Activated CD8-positive, alpha-beta memory T cell treated with anti-CD3 and anti-CD28 coated beads, Interleukin-2, amount 50 U/mL, for 24 hours (primary cell): ENCODE measurements at regions not wholly inside any gene's neighbourhood (a gene's known extent, or its start where the extent isn't known, plus 50 kb on each side); places are given as distances from the start of the nearest gene placed in this dataset.

Source experiments
- DNase-seq: peaks from one replicate; pipeline ENCODE4 v3.0.0-alpha.2; 2020; ENCODE audit errors: extremely low read depth

GRCh38 chr7:25279705-25280104, 51.4 kb upstream of the NPVF start:
- no peak for DNase-seq

- DNase-seq, result no peak
Measured at GRCh38 chr7:25280181-25280580, 51.9 kb upstream of the NPVF start.

DNA sequence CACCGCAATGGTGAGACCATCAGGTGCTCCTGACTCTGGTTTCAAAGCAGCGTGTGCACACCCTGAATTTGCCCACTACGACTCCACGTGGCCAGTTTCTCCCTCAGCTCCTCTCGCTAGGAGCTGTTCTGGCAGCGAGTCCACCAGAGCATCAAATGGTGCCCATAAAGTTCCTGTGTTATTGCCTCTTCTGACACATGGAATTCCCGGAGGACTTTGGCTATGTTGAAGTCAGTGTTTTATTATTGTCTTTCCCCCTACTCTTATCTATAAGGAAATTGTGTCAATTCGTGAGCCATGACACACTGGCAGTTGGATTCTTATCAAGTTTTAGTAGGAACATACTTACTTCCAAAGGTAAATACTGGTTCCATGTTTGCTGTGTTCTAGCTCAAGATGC, 53.9 kb upstream of the NPVF start:
- no peak for DNase-seq

DNA sequence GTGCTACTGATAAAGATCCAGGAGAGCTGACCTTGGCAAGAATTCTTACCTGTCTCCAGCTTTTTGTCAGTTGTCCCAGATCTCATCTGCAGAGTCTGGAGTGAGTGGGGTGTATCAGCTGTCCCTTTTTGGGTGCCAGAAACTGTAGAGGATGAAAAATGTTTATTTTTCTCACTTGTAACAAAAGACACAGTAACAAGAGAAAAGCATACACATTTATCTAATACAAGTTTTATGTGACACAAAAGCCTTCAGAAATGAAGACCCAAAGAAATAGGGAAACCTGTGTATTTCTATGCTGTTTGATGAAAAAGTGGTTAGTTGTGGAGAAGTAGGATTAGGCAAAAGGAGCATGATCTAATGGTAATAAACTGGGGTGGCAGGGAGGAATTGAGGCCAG, 58.5 kb upstream of the NPVF start:
- no peak for DNase-seq

DNA sequence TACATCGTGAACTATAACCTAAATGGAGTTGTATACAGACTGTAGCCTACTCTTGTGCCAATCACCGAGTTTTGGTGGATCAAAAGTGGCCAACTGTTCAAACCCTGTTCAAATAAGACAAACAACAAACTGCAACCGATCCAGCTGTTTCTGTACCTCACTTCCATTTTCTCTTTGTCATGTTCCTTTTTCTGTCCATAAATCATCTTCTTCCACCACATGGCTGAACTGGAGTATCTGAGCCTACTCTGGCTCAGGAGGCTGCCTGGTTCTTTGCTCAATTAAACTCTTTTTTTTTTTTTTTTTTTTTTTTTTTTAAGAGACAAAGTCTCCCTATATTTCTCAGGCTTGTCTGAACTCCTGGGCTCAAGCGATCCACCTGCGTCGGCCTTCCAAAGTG, 59.0 kb upstream of the NPVF start:
- DNase-seq, result no peak

GRCh38 chr7:25288556-25289307, 60.4 kb upstream of the NPVF start:
- no peak for DNase-seq

DNA sequence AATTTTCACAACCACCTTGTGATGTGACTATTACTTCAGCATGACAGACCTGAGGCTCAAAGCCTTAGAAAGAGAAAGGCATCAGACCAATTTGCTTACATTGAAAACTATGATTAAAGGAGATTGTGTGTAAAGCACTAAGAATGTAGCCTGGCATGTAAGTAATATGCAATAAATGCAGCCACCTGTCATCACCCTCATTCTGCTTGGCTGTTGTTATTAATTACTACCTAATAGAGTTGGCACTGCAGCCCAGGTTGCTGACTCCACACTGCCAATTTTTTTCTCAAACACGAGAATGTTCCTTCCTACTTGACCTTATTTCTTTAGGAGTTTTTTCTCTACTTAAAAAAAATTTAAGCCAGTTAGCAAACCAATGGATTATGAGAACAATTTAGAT, 61.2 kb upstream of the NPVF start:
- DNase-seq, result no peak

DNA sequence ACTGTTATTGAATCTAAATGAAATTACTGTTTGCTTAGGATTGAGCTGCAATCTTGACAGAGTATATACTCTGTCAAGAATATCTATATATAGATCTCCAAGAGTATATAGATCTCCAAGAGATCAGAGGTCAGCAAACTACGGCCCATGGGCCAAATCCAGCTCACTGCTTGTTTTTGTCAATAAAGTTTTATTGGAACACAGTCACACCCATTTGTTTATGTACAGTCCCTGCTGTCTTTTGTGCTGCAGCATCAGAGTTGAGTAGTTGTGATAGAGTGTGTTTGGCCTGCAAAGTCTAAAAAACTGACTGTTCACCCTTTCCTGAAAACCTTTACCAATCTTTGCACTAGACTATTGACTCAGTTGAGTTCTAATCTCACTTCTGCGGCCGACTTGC, 66.3 kb upstream of the NPVF start:
- no peak for DNase-seq

- DNase-seq, result no peak
Measured at GRCh38 chr7:25295387-25295786, 67.1 kb upstream of the NPVF start.

DNA sequence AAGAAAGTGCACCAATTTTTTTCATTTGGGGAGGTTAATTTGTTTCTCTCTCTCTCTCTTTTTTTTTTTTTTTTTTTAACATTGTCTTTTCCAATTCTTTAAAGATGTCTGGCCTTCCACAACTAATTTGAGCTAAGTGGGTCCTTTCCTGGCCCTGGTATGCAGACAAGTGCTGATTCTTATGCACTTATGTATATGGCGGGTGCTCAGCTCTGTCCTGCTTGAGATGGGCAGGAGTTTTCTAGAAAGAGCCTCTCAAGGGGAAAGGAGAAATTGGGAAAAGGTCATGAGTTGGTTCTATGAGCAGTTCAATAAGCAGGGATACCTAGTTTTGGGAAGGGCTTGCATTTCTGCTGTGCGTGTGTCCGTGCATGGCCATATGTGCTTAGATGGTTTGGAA, 67.8 kb upstream of the NPVF start:
- DNase-seq, result no peak

GRCh38 chr7:25297278-25297677, 69.0 kb upstream of the NPVF start:
- no peak for DNase-seq

- DNase-seq, result no peak
Measured at GRCh38 chr7:25303281-25304181, 75.2 kb upstream of the NPVF start.

- no peak for DNase-seq
Measured at GRCh38 chr7:25304691-25305090, 76.4 kb upstream of the NPVF start.

- DNase-seq, result no peak
Measured at GRCh38 chr7:25305831-25306230, 77.5 kb upstream of the NPVF start.

- no peak for DNase-seq
Measured at GRCh38 chr7:25307624-25308023, 79.3 kb upstream of the NPVF start.

GRCh38 chr7:25308246-25308645, 80.0 kb upstream of the NPVF start:
- no peak for DNase-seq

DNA sequence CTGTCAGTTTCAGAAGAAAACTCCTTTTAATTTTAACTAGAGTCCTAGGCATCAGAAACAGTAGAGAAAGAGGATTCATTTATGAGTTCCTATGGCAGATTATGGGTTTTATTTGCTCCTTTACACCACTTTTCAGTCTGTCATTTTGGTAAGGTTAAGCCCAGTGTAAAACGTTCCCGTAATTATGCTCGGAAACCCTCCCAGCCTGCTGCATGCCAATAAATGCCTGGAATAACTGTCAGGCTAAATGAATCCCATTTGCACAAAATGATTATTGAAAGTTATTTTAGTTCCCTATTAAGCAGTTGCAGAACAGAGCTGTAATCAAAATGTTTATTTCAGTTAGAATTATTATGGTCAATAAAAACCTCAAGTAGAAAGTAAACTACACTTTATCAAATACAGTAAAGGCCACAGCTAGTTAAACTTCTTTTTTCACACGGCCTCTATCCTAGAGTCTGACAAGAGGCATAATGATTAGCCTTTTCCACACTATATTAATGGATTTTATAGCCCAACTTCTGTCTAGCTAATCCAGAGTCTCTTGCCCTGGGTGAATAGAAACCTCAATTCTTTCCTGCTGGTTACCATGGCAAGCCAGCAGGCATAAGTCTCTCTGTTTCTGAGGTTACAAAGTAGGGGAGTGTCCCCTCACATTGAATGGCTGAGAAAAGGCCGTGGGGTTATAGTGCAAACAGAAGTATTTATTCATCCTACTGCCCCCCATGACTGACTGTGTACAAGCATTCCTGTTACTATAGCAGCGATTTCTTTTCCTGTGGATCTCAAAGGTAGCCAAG, 80.8 kb upstream of the NPVF start:
- DNase-seq, result no peak

DNA sequence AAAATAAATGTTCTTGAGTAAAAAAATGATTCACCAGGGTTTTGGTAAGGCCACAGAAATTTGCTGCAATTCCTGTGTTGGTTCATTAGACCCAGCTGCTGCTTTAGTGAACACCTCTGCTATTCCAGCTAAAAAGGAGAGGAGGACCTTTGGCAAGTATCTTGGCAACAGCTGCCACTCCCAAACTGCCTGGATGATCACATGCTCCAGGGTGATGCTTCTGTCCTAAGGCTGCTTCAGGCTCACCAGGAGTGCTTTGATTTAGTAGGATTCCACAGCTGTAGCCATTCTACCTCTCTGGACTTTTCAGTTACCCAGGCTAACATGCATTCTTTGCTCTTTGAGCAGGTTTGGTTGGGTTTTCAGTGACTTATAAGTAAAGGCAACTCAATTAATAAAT, 82.6 kb upstream of the NPVF start:
- no peak for DNase-seq

DNA sequence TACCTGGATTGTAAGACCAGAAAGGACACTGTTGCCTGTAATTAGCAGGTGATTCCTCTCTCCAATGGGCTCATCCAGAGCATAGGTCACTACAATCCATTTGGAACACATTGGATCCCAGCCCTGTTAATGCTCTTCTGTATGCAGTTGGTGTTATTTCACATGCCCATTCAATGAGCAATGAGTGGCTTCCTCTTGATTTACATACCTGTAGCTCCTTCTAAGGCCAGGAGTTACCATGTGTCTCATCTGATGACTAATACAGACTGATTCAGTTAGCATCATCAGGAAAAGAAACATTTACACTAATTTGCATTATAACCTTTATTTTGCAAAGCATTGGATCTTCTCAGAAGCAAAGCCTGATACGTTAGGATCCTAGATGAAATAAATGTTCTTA, 83.1 kb upstream of the NPVF start:
- no peak for DNase-seq

- DNase-seq, result no peak
Measured at GRCh38 chr7:25312968-25313367, 84.7 kb upstream of the NPVF start.

DNA sequence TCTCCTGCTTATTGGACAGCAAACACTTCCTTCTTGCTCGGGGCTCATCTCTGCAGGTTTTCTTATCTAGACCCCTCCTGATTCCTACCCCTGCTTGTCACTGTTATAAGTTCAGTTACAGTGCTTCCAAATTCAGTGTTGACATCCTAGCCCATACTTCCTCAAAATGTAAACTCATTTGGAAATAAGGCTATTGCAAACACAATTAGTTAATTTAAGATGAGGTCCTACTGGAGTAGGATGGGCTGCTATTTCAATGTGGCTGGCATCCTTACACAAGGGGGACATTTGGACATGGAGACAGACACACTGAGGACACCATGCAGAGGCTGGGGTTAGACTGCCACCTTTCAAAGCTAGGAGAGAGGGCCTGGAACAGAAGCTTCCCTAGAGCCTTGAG, 85.2 kb upstream of the NPVF start:
- DNase-seq, result no peak

- no peak for DNase-seq
Measured at GRCh38 chr7:25314094-25314730, 85.9 kb upstream of the NPVF start.
